Gastroesophageal sphincter (tissue), 3 donors: ENCODE measurements at regions not wholly inside any gene's neighbourhood (a gene's known extent, or its start where the extent isn't known, plus 50 kb on each side); places are given as distances from the start of the nearest gene placed in this dataset.

ENCODE experiments used
- POLR2A ChIP-seq, 2 donors: fragments of 450-650 bp; IDR thresholded peaks; one replicate each; pipeline ENCODE4 v1.6.1; 2017; ENCODE audit warnings: antibody characterized with exemption in 2 of 2, mild to moderate bottlenecking in 2 of 2, moderate library complexity in 1 of 2
- POLR2AphosphoS5 ChIP-seq: sonication (generic); formaldehyde crosslinking; IDR thresholded peaks from one replicate; pipeline ENCODE4 v1.6.1; 2017; ENCODE audit warnings: antibody characterized with exemption
- TF ChIP-seq, protein P1 (sequence below), 4 experiments: fragments of 200-600 bp in 2 of 4; fragments of 450-650 bp in 2 of 4; sonication (generic) in 1 of 4; IDR thresholded peaks; one replicate each; pipeline ENCODE4 v1.5.1; 2017 to 2019; ENCODE audit warnings: antibody characterized with exemption in 4 of 4, mild to moderate bottlenecking in 2 of 4, moderate library complexity in 2 of 4

DNA sequence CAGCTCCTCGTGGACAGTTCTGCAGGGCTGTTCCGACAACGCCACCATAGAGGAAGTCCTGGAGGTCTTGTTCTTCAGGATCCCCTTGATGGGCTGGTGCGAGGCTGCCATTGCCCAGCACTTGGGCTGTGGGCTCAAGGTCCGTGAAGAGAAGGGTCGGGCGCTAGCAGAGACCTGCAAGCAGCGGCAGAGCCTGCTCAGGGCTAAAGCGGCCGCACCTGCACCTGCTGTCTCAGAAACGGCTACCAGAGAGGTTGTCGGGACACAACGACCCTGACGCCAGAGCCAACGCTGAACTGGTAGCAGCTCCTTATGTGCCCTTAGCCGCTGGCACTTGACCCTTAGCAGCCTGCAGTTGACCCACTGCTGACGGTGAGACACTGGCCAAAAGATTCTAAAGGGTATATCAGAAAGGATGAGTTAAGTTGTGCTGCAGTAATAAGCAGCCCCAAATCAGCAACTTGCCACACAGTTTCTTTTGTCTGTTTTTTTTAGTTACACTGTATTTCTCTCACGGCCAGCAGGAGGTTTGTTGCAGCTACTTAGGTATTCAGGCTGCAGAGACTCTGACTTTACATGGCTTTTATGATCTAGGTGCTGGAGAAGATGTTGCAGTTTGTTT, 55.5 kb upstream of the ST6GAL2 start:
- TF ChIP-seq, protein P1, sequence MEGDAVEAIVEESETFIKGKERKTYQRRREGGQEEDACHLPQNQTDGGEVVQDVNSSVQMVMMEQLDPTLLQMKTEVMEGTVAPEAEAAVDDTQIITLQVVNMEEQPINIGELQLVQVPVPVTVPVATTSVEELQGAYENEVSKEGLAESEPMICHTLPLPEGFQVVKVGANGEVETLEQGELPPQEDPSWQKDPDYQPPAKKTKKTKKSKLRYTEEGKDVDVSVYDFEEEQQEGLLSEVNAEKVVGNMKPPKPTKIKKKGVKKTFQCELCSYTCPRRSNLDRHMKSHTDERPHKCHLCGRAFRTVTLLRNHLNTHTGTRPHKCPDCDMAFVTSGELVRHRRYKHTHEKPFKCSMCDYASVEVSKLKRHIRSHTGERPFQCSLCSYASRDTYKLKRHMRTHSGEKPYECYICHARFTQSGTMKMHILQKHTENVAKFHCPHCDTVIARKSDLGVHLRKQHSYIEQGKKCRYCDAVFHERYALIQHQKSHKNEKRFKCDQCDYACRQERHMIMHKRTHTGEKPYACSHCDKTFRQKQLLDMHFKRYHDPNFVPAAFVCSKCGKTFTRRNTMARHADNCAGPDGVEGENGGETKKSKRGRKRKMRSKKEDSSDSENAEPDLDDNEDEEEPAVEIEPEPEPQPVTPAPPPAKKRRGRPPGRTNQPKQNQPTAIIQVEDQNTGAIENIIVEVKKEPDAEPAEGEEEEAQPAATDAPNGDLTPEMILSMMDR (IDR thresholded peaks at IDR 0.05) = no peak
- TF ChIP-seq POLR2AphosphoS5 (no peak), POLR2A (IDR thresholded peaks at IDR 0.05) (no peak)
